A549 (cell line): ENCODE measurements at regions not wholly inside any gene's neighbourhood (a gene's known extent, or its start where the extent isn't known, plus 50 kb on each side); places are given as distances from the start of the nearest gene placed in this dataset.

Experiments
- ATAC-seq, 2 experiments: fragments of 200-7000 bp in 1 of 2; fragments of >200 bp in 1 of 2; cut with Nextera tagmentation in 1 of 2; cut with Tn5 transposase in 1 of 2; 3 replicates each; pipeline versions ENCODE4 v1.8.0 to v1.9.1; 2018 to 2020; ENCODE audit warnings: mild to moderate bottlenecking in 1 of 2, moderate library complexity in 1 of 2
- CTCF ChIA-PET: fragments of 300-600 bp; sonication (Branson Sonifier 250); formaldehyde crosslinking; extraction: SDS; loops from one replicate; lab custom pipeline; 2021; ENCODE audit warnings: antibody characterized with exemption, inconsistent platforms; lab: Yijun Ruan, JAX
- POLR2A ChIA-PET: fragments of 350-600 bp; formaldehyde crosslinking; extraction: SDS; loops from one replicate; lab custom pipeline; 2021; ENCODE audit warnings: antibody characterized with exemption, inconsistent platforms; lab: Yijun Ruan, JAX
- DNase-seq, 2 experiments: peaks; one replicate each; pipeline versions ENCODE4 v3.0.0 to v3.0.0-alpha.2; 2011 to 2016; ENCODE audit warnings: low read depth in 1 of 2, low spot score in 1 of 2
- FAIRE-seq: peaks from 2 replicates; lab custom pipeline; 2011; peaks lifted over from hg19 to GRCh38; lab: Jason Lieb, UNC
- H3K27ac ChIP-seq, 2 experiments: fragments of >200 bp; sonication (Bioruptor Twin); formaldehyde crosslinking; 3 replicates each; pipeline ENCODE4 v1.5.1; 2016 to 2017
- H3K4me1 ChIP-seq: fragments of >200 bp; sonication (Bioruptor Twin); formaldehyde crosslinking; 3 replicates; pipeline ENCODE4 v1.6.1; 2016
- H3K4me2 ChIP-seq: fragments of >200 bp; sonication (Bioruptor Twin); formaldehyde crosslinking; 3 replicates; pipeline ENCODE4 v1.6.1; 2016
- H3K4me3 ChIP-seq: fragments of >200 bp; sonication (Bioruptor Twin); formaldehyde crosslinking; 3 replicates; pipeline ENCODE4 v1.5.1; 2016
- H3K9me3 ChIP-seq: fragments of >200 bp; sonication (Bioruptor Twin); formaldehyde crosslinking; 3 replicates; pipeline ENCODE4 v1.6.1; 2016
- CBX2 ChIP-seq: fragments of 200-600 bp; sonication (generic); IDR thresholded peaks from 2 replicates; pipeline ENCODE4 v1.6.1; 2016; ENCODE audit warnings: low read depth, mild to moderate bottlenecking, borderline replicate concordance
- EHMT2 ChIP-seq: fragments of 200-600 bp; sonication (generic); IDR thresholded peaks from 2 replicates; pipeline ENCODE4 v1.6.1; 2016; ENCODE audit warnings: antibody characterized with exemption, low read depth, mild to moderate bottlenecking, moderate library complexity
- EP300 ChIP-seq, 2 experiments: fragments of >200 bp; sonication (Bioruptor Twin); formaldehyde crosslinking; IDR thresholded peaks; 2 replicates in 1 of 2; 3 replicates in 1 of 2; pipeline ENCODE4 v1.6.1; 2016 to 2017
- FOSL2 ChIP-seq, 2 experiments: fragments of 450-650 bp in 1 of 2; fragments of >200 bp in 1 of 2; sonication (Bioruptor Twin) in 1 of 2; formaldehyde crosslinking; IDR thresholded peaks; 2 replicates each; pipeline versions ENCODE4 v1.5.0 to v1.6.1; 2016 to 2020; ENCODE audit warnings: mild to moderate bottlenecking in 1 of 2, moderate library complexity in 1 of 2
- JUN ChIP-seq, 2 experiments: fragments of >200 bp; sonication (Bioruptor Twin); formaldehyde crosslinking; IDR thresholded peaks; 2 replicates in 1 of 2; 3 replicates in 1 of 2; pipeline ENCODE4 v1.6.1; 2016 to 2017
- NFE2L2 ChIP-seq: fragments of 150-350 bp; conservative IDR thresholded peaks from 2 replicates; pipeline ENCODE4 v1.6.1; 2014; ENCODE audit warnings: low read length
- POLR2A ChIP-seq: IDR thresholded peaks from 2 replicates; pipeline ENCODE4 v1.6.1; 2012; ENCODE audit warnings: mild to moderate bottlenecking, low read length
- POLR2AphosphoS2 ChIP-seq: conservative IDR thresholded peaks from 2 replicates; pipeline ENCODE4 v1.6.1; 2012; ENCODE audit warnings: low read length, improper control_type of control experiment, inconsistent platforms
- RAD21 ChIP-seq, 2 experiments: fragments of >200 bp in 1 of 2; sonication (Bioruptor Twin) in 1 of 2; formaldehyde crosslinking in 1 of 2; IDR thresholded peaks in 1 of 2; conservative IDR thresholded peaks in 1 of 2; 2 replicates in 1 of 2; 3 replicates in 1 of 2; pipeline ENCODE4 v1.6.1; 2012 to 2018; ENCODE audit warnings: inconsistent platforms in 1 of 2
- RCOR1 ChIP-seq: fragments of 150-350 bp; IDR thresholded peaks from 2 replicates; pipeline ENCODE4 v1.6.1; 2014; ENCODE audit warnings: antibody characterized with exemption, low read length, low read depth
- RNF2 ChIP-seq: fragments of 200-600 bp; sonication (generic); IDR thresholded peaks from 2 replicates; pipeline ENCODE4 v1.6.1; 2016; ENCODE audit warnings: low read depth, mild to moderate bottlenecking, antibody characterized with exemption, moderate library complexity, borderline replicate concordance
- SMC3 ChIP-seq: fragments of >200 bp; sonication (Bioruptor Twin); formaldehyde crosslinking; IDR thresholded peaks from 3 replicates; pipeline ENCODE4 v1.6.1; 2018; ENCODE audit warnings: inconsistent platforms
- TP53 ChIP-seq: fragments of 250-450 bp; sonication (Bioruptor Pico); IDR thresholded peaks from 2 replicates; pipeline ENCODE4 v1.5.0; 2021; ENCODE audit warnings: mild to moderate bottlenecking, moderate library complexity
- ZNF302 ChIP-seq: fragments of 250-450 bp; sonication (Bioruptor Pico); IDR thresholded peaks from 2 replicates; pipeline ENCODE4 v1.9.0; 2021; ENCODE audit warnings: inconsistent platforms, mild to moderate bottlenecking, moderate library complexity
- whole genome bisulfite sequencing: methylation state at CpG from one replicate; pipeline ENCODE4 v1.1.6; 2017; ENCODE audit errors: missing lambda C conversion rate; 5-methylcytosine and 5-hydroxymethylcytosine counted together
- TF ChIP-seq, protein P1 (sequence below): fragments of 250-450 bp; sonication (Bioruptor Pico); IDR thresholded peaks from 2 replicates; pipeline ENCODE4 v1.5.0; 2021; ENCODE audit warnings: mild to moderate bottlenecking, moderate library complexity, borderline replicate concordance
- TF ChIP-seq, protein P2 (sequence below): fragments of 200-600 bp; sonication (generic); IDR thresholded peaks from 2 replicates; pipeline ENCODE4 v1.6.1; 2016; ENCODE audit warnings: antibody characterized with exemption, mild to moderate bottlenecking, moderate library complexity
- TF ChIP-seq, protein P3 (sequence below): fragments of >200 bp; sonication (Bioruptor Twin); formaldehyde crosslinking; IDR thresholded peaks from 2 replicates; pipeline ENCODE4 v1.6.1; 2016
- TF ChIP-seq, protein P4 (sequence below): IDR thresholded peaks from 2 replicates; pipeline ENCODE4 v1.6.1; 2012; ENCODE audit warnings: low read depth, borderline replicate concordance

DNA sequence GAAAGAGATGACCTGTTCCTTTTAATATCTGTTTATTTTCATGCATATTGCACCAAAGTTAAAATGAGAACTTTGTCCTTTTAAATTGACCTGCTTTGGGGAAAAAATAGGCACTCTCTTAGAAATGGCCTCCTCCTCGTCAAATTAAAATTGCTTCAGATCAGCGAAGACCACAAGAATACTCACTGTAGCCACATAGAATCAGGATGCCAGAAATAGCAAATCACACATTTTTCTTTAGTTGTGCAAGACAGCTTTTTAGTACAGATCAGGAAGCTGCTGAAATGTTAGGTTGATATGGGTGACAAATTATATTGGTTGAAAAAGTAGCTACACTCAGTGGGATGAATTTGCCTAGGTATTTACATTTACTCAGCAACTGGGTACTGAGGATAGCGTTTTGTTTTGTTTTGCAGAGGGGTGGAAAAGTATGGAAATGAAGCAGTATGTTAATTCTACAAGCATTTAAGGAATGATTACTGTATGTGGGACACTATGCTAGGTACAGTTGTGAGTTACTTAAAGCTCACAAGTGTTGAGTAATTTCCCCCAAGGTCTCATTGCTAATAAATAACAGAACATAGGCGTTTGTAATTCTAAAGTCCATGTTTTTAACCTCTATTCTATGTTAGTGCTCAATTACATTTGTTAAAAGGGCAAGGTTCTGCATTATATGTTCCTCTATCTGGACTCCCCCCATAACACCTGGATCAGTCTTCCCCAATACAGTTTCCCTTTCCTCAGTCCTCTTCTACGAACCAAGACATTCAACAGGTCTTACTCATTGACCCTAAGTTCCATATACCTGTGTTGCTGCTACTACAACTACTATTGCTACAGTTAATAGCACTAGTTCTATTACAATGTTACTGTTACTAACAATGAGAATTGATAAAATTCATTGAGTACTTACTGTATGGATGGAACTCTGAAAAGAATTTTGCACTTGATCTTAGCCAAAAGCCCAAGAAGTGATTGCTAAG, 99.4 kb upstream of the S1PR1 start:
- DNase-seq (no peak), FAIRE-seq (no peak), ATAC-seq (no peak)
- no peak overlapping the region for H3K4me3 ChIP-seq
- ChIA-PET POLR2A (no interaction called here), CTCF (interaction anchor here (1.6 kb wide), 1 partner anchor 101 kb away, joined by 5 read pairs; no protein-coding TSS in a partner anchor)
- no peaks in the 10 kb centered on the region for H3K9me3 ChIP-seq
- 22% methylated on average over 5 of the region's 5 CpGs for WGBS
- H3K4me1 ChIP-seq = no peaks in the 10 kb centered on the region
- TF ChIP-seq SMC3 (no peak), POLR2AphosphoS2 (no peak), CBX2 (no peak), NFE2L2 (no peak), TP53 (CRISPR knock-in tag) (no peak), POLR2A (no peak), RNF2 (no peak)
- TF ChIP-seq, protein P1, sequence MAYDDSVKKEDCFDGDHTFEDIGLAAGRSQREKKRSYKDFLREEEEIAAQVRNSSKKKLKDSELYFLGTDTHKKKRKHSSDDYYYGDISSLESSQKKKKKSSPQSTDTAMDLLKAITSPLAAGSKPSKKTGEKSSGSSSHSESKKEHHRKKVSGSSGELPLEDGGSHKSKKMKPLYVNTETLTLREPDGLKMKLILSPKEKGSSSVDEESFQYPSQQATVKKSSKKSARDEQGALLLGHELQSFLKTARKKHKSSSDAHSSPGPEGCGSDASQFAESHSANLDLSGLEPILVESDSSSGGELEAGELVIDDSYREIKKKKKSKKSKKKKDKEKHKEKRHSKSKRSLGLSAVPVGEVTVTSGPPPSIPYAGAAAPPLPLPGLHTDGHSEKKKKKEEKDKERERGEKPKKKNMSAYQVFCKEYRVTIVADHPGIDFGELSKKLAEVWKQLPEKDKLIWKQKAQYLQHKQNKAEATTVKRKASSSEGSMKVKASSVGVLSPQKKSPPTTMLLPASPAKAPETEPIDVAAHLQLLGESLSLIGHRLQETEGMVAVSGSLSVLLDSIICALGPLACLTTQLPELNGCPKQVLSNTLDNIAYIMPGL (CRISPR knock-in tag) = no peak
- H3K27ac ChIP-seq = no peak overlapping the region
- H3K4me2 ChIP-seq = no peak overlapping the region

DNA sequence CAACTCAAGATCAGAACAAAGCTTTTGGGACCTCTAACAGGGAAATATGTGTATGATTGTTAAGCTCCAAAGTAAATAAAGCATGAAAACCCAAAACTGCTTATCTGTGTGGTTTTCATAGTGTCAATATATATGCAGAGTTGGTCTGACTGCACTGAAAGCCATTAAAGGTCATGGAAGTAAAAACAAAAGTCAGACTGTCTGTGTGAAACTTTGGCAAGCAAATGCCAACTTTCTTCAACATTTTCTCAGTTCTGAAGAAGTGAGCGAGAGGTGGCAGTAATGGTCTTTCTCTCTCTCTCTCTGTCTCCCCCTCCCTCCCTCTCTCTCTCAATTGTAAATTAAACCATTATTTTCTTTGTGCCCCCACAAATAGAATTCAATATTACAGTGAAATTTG, 100.1 kb upstream of the S1PR1 start:
- FAIRE-seq (no peak), ATAC-seq (no peak), DNase-seq (no peak)
- ChIA-PET CTCF (interaction anchor here (0.6 kb wide), 1 partner anchor 102 kb away, joined by 3 read pairs; no protein-coding TSS in a partner anchor), POLR2A (no interaction called here)
- TF ChIP-seq, protein P2, sequence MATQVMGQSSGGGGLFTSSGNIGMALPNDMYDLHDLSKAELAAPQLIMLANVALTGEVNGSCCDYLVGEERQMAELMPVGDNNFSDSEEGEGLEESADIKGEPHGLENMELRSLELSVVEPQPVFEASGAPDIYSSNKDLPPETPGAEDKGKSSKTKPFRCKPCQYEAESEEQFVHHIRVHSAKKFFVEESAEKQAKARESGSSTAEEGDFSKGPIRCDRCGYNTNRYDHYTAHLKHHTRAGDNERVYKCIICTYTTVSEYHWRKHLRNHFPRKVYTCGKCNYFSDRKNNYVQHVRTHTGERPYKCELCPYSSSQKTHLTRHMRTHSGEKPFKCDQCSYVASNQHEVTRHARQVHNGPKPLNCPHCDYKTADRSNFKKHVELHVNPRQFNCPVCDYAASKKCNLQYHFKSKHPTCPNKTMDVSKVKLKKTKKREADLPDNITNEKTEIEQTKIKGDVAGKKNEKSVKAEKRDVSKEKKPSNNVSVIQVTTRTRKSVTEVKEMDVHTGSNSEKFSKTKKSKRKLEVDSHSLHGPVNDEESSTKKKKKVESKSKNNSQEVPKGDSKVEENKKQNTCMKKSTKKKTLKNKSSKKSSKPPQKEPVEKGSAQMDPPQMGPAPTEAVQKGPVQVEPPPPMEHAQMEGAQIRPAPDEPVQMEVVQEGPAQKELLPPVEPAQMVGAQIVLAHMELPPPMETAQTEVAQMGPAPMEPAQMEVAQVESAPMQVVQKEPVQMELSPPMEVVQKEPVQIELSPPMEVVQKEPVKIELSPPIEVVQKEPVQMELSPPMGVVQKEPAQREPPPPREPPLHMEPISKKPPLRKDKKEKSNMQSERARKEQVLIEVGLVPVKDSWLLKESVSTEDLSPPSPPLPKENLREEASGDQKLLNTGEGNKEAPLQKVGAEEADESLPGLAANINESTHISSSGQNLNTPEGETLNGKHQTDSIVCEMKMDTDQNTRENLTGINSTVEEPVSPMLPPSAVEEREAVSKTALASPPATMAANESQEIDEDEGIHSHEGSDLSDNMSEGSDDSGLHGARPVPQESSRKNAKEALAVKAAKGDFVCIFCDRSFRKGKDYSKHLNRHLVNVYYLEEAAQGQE = no peak
- TF ChIP-seq, protein P3, sequence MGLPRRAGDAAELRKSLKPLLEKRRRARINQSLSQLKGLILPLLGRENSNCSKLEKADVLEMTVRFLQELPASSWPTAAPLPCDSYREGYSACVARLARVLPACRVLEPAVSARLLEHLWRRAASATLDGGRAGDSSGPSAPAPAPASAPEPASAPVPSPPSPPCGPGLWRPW = no peak
- TF ChIP-seq JUN (IDR thresholded peaks at IDR 0.05) (no peak), ZNF302 (CRISPR knock-in tag) (no peak), FOSL2 (IDR thresholded peaks at IDR 0.05) (no peak), FOSL2 (CRISPR knock-in tag; IDR thresholded peaks at IDR 0.05) (no peak), NFE2L2 (no peak), EP300 (IDR thresholded peaks at IDR 0.05) (no peak), RCOR1 (no peak), EHMT2 (no peak), RAD21 (conservative IDR thresholded peaks at IDR 0.05 in 1 of 2, IDR thresholded peaks at IDR 0.05 in 1 of 2) (no peak; a peak in 1 of 5 replicates)
- TF ChIP-seq, protein P4, sequence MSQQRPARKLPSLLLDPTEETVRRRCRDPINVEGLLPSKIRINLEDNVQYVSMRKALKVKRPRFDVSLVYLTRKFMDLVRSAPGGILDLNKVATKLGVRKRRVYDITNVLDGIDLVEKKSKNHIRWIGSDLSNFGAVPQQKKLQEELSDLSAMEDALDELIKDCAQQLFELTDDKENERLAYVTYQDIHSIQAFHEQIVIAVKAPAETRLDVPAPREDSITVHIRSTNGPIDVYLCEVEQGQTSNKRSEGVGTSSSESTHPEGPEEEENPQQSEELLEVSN = no peak
- Histone ChIP-seq H3K4me3 (no peak overlapping the region), H3K27ac (no peak overlapping the region), H3K9me3 (no peaks in the 10 kb centered on the region), H3K4me2 (no peak overlapping the region), H3K4me1 (no peaks in the 10 kb centered on the region)
- WGBS = 41% methylated on average over 1 of the region's 1 CpG
